H54 (cell line): ENCODE measurements at regions not wholly inside any gene's neighbourhood (a gene's known extent, or its start where the extent isn't known, plus 50 kb on each side); places are given as distances from the start of the nearest gene placed in this dataset.

ENCODE experiments used
- DNase-seq: peaks from one replicate; pipeline ENCODE4 v3.0.0; 2011; ENCODE audit warnings: low spot score, mixed read lengths; ENCODE audit not compliant: insufficient read length
- FAIRE-seq: peaks from 3 replicates; lab custom pipeline; 2011; peaks lifted over from hg19 to GRCh38; lab: Jason Lieb, UNC
- POLR2A ChIP-seq: IDR thresholded peaks from 2 replicates; pipeline ENCODE4 v1.6.1; 2011; ENCODE audit warnings: low read depth, mild to moderate bottlenecking, low read length

GRCh38 chr12:111227476-111228420 lies 141.1 kb downstream of the PHETA1 start:
- no peak for TF ChIP-seq POLR2A
- DNase-seq (no peak), FAIRE-seq (no peak)

DNA sequence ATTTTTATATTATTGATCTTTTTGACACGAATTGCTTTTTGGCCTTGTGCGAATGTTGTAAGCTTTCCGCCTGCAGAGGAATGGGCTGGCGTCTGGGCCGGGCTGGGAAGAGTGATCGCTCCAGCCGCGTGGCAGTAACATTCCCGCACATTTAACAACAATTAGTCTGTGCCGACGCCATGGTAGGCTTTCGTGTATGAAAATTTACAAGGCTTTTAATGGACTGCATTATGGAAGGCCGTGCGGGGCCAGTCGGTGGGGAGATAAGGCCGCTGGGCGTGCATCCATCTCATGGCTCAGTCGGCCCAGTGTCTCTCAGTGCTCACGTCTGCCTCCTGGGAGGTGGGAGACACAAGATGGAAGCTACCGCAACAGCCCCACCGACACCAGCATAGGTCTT lies 142.2 kb downstream of the PHETA1 start:
- DNase-seq = no peak
- TF ChIP-seq POLR2A = no peak
- FAIRE-seq = no peak

DNA sequence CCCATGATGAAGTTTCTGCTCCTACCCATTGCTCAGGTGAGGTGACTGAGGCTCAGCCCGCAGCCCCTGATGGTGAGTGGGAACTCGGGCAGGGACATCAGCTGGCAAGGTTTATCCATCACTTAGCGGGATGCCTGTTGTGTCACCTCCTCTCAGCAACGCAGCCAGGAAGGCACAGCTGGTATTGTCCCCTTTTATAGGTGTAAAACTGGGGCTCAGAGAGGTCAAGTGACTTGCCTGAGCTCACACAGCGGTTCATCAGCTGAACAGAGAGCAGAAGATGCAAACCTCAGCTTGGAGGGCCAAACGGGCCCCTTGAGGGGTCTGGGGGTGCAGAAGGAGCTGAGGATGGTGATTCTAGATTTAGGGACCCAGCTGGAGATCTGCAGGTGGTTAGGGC lies 143.6 kb downstream of the PHETA1 start:
- DNase-seq = no peak
- TF ChIP-seq POLR2A = no peak
- no peak for FAIRE-seq

DNA sequence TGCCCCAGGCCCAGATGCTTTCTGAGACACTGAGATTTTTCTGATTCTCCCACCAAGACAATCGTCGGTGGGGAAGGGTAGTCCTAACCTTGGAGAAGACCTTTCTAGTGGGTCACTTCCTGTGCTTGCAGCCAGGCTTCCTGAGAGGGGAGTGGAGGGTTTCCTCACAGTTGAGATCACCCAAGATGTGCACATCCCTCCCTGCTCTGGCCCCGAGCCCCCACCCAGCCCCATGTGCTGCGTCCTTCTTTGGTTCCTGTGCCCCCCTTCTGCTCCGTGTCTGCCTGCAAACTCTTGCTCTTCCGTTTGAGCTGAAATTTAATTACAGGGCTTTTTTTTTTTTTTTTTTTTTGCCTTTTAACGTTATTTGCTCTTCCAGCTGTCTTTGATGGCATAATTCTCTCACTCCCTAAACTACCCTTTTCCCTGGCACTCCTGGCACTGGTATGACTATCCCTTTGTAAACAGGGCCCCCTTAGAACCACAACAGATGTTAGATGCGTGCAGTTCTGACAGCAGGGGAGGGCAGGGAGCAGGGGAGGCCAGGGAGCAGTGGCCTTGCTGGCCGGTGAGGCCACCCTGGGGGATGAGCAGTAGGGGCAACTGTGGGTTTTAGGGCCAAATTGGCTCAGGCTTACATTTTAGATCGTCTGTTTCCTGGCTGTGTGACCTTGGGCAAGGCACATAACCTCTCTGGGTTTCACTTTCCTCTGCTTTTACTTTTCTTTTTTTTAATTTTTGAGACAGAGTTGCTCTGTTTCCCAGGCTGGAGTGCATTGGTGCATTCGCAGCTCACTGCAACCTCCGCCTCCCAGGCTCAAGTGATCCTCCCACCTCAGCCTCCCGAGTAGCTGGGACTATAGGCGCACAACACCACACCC lies 144.5 kb downstream of the PHETA1 start:
- no peak for TF ChIP-seq POLR2A
- no peak for FAIRE-seq
- no peak for DNase-seq

- FAIRE-seq = no peak
- no peak for TF ChIP-seq POLR2A
- DNase-seq = no peak
Observed at GRCh38 chr12:111222523-111222922, 146.4 kb downstream of the PHETA1 start.

GRCh38 chr12:111222027-111222414 lies 146.9 kb downstream of the PHETA1 start:
- FAIRE-seq (no peak), DNase-seq (no peak)
- TF ChIP-seq POLR2A = no peak

GRCh38 chr12:111221062-111222026 lies 147.6 kb downstream of the PHETA1 start:
- no peak for DNase-seq
- TF ChIP-seq POLR2A = no peak
- no peak for FAIRE-seq

DNA sequence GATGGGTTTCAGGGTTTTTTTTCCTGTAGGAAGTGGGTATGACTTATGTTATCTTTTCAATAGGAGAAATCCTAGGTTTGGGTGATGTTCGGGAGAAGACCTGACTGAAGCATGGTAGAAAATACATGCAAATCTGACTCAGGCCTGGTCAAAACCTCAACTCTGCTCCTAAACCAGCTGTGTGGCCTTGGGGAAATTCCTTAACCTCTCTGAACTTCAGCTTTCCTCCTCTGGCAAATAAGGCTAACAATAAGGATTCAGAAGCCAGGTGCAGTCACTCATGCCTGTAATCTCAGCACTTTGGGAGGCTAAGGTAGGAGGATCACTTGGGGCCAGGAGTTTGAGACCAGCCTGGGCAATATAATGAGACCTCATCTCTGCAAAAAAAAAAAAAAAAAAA lies 148.5 kb downstream of the PHETA1 start:
- TF ChIP-seq POLR2A = no peak
- DNase-seq (no peak), FAIRE-seq (no peak)

DNA sequence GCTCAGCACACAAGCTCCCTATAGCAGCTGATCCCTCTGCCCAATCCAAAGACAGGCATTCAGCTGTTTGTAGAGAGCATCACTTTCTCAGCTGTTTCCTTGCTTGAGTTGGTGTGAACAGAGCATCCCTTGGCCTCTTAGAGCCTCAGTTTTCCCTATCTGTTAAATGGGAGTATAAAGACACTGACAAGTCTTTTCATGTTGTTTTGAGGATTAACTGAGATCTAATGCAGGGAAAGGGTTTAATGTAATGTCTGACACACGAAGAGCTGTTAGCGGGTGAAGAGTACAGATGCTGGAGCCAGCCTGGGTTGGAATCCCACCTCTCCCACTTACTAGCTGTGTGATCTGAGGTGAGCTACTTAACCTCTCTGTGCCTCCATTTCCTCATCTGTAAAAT lies 149.5 kb downstream of the PHETA1 start:
- no peak for TF ChIP-seq POLR2A
- no peak for FAIRE-seq
- DNase-seq = no peak

GRCh38 chr12:111218499-111218898 lies 150.4 kb downstream of the PHETA1 start:
- no peak for TF ChIP-seq POLR2A
- no peak for DNase-seq
- no peak for FAIRE-seq

GRCh38 chr12:111216387-111217159 lies 152.3 kb downstream of the PHETA1 start:
- FAIRE-seq (no peak), DNase-seq (no peak)

GRCh38 chr12:111215881-111216280 lies 153.0 kb downstream of the PHETA1 start:
- DNase-seq (no peak), FAIRE-seq (no peak)
- TF ChIP-seq POLR2A = no peak

More at GRCh38 chr12:111216387-111217159, 152.3 kb downstream of the PHETA1 start:
- no peak for TF ChIP-seq POLR2A
